ENCODE measurements at regions not wholly inside any gene's neighbourhood (a gene's known extent, or its start where the extent isn't known, plus 50 kb on each side); places are given as distances from the start of the nearest gene placed in this dataset.

DNA sequence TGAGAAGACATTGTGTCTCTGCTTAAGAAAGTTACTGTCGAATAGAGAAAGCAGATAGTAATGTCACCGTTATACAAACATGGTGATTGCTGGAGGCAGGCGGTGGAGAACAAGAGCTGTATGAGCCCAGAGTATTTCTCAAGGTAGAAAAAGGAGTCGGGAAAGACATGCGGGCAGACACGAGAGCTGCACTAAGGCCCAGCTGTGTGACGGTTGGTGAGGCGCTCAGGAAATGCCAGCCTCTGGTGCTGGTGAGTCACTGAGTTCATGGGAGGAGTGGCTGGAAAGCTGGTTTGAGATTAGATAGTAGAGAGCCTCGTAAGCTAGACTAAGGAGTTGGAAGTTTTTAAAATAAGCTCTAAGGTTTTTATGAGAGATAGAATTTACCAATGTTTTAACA, 390.9 kb upstream of the TRIB2 start:
- peak; percentile 73 to 92 (median 89) for DNase-seq
- Histone ChIP-seq H3K27me3 (no peaks in the 10 kb centered on the region), H3K27ac (peak overlapping the region in 4 of 5 donors; percentile 36 to 88 (median 64)), H3K36me3 (replicated peaks in 1 of 2) (no peaks in the 10 kb centered on the region), H3K9me3 (replicated peaks in 1 of 3) (no peaks in the 10 kb centered on the region), H3K4me1 (replicated peaks in 1 of 2) (peaks cover 8 to 9% of the 10 kb centered on the region in 2 donors), H3K4me3 (no peak overlapping the region)
- 51 to 68% (median 59%) methylated on average over 9 of the region's 9 CpGs for WGBS, 4 donors
- TF ChIP-seq, protein P1, sequence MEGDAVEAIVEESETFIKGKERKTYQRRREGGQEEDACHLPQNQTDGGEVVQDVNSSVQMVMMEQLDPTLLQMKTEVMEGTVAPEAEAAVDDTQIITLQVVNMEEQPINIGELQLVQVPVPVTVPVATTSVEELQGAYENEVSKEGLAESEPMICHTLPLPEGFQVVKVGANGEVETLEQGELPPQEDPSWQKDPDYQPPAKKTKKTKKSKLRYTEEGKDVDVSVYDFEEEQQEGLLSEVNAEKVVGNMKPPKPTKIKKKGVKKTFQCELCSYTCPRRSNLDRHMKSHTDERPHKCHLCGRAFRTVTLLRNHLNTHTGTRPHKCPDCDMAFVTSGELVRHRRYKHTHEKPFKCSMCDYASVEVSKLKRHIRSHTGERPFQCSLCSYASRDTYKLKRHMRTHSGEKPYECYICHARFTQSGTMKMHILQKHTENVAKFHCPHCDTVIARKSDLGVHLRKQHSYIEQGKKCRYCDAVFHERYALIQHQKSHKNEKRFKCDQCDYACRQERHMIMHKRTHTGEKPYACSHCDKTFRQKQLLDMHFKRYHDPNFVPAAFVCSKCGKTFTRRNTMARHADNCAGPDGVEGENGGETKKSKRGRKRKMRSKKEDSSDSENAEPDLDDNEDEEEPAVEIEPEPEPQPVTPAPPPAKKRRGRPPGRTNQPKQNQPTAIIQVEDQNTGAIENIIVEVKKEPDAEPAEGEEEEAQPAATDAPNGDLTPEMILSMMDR (IDR thresholded peaks at IDR 0.05) = no peak
- TF ChIP-seq POLR2A (IDR thresholded peaks at IDR 0.05) = peak in 1 of 2 donors; percentile 38
- intact Hi-C loops (cut with DNase I) = no loop called here

DNA sequence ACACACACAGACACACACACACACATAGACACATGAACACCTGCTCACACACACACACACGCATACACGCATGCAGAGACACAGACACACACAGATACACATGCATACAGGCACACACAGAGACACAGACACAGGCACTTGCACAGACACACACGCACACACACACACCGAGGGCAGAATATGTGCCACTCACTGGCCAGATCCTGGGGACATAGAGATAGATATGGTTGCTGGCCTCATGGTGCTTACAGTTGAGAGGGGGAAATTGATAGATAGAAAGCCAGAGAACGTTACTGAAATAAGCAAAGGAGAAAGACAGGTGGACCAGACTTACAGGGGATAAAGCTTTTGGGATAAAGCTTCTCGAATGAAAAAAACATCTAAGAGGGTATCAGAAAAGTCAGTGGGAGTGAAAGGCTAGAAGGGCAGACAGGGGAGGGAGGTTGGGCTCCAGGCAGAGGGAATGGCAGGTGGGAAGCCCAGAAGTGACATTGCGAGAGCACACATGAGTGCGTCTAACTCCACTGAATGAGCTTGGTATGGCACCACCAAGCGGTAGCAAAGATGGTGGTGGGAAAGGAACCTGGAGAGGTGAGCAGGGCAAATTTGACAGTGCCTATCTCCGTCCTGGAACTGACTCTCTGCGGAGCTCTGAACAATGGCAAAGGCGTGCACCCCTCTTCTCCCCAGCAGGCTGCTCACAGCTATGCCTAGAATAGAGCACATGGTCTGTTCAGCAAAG, 390.1 kb upstream of the TRIB2 start:
- no peaks in the 10 kb centered on the region for H3K27me3 ChIP-seq
- intact Hi-C loops (cut with DNase I) = no loop called here
- H3K4me3 ChIP-seq = no peak overlapping the region
- peak overlapping the region in 1 of 5 donors; percentile 88 for H3K27ac ChIP-seq
- no peak for DNase-seq
- no peaks in the 10 kb centered on the region for H3K9me3 ChIP-seq (replicated peaks in 1 of 3)
- no peak for TF ChIP-seq POLR2A (IDR thresholded peaks at IDR 0.05)
- TF ChIP-seq, protein P1 (IDR thresholded peaks at IDR 0.05) = no peak
- H3K36me3 ChIP-seq (replicated peaks in 1 of 2) = no peaks in the 10 kb centered on the region
- H3K4me1 ChIP-seq (replicated peaks in 1 of 2) = peaks cover under 1 to 8% of the 10 kb centered on the region in 2 donors
- WGBS, 4 donors = 90 to 94% (median 92%) methylated on average over 10 to 12 of the region's 12 CpGs

DNA sequence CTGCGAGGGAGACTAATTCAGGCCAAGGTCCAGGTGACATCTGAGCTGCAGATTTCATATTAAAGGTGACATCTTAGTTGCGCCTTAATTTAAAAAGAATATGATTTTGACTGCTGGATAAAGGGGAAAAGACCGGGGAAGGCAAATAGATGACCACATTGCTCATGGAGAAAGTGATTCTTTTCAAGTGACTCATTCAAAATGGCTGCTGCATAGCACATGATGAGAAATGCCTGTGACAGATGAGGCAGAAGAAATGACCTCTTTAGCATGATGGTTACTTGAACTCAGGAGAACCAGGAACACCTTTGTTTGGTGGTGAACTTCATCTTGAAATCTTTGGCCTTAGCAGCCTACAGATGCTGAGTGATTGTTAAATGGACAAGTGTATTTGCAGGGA, 385.8 kb upstream of the TRIB2 start:
- intact Hi-C loops (cut with DNase I) = no loop called here

DNA sequence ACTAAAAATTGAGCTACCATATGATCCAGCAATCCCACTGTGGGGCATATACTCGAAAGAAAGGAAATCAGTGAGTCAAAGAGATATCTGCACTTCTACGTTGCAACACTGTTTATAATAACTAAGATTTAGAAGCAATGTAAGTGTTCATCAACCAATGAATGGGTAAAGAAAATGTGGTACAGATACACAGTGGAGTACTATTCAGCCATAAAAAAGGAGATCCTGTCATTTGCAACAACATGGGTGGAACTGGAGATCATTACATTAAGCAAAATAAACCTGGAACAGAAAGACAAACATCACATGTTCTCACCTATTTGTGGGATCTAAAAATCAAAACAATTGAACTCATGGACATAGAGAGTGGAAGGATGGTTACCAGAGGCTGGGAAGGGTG, 385.0 kb upstream of the TRIB2 start:
- Histone ChIP-seq H3K27ac (no peak overlapping the region), H3K9me3 (replicated peaks in 1 of 3) (no peaks in the 10 kb centered on the region), H3K4me1 (replicated peaks in 1 of 2) (no peaks in the 10 kb centered on the region), H3K4me3 (no peak overlapping the region), H3K27me3 (no peaks in the 10 kb centered on the region), H3K36me3 (replicated peaks in 1 of 2) (no peaks in the 10 kb centered on the region)
- 89 to 91% (median 91%) methylated on average over 2 of the region's 2 CpGs for WGBS, 4 donors
- intact Hi-C loops (cut with DNase I) = no loop called here
- TF ChIP-seq, protein P1 (IDR thresholded peaks at IDR 0.05) = no peak
- TF ChIP-seq POLR2A (IDR thresholded peaks at IDR 0.05) = no peak
- no peak for DNase-seq

More for the DNA sequence above, 385.8 kb upstream of the TRIB2 start:
- H3K36me3 ChIP-seq (replicated peaks in 1 of 2) = no peaks in the 10 kb centered on the region
- 79 to 88% (median 86%) methylated on average over 3 of the region's 3 CpGs for WGBS, 4 donors
- TF ChIP-seq POLR2A (IDR thresholded peaks at IDR 0.05) = no peak
- TF ChIP-seq, protein P1 (IDR thresholded peaks at IDR 0.05) = no peak
- no peaks in the 10 kb centered on the region for H3K9me3 ChIP-seq (replicated peaks in 1 of 3)
- H3K4me1 ChIP-seq (replicated peaks in 1 of 2) = peaks cover 0 to 3% of the 10 kb centered on the region in 2 donors
- H3K27me3 ChIP-seq = no peaks in the 10 kb centered on the region
- no peak overlapping the region for H3K27ac ChIP-seq
- no peak for DNase-seq
- H3K4me3 ChIP-seq = no peak overlapping the region
